Skin epidermis (tissue), 12 donors: ENCODE measurements at regions not wholly inside any gene's neighbourhood (a gene's known extent, or its start where the extent isn't known, plus 50 kb on each side); places are given as distances from the start of the nearest gene placed in this dataset.
A peak's percentile ranks its signal among the peaks of the same experiment; 100 is the strongest.

Experiments used
- H3K27ac ChIP-seq, 21 experiments: fragments of 200-600 bp; sonication (generic) in 11 of 21; one replicate each; pipeline ENCODE4 v1.5.0; 2020; ENCODE audit warnings: mild to moderate bottlenecking in 3 of 21, inconsistent platforms in 2 of 21, moderate library complexity in 2 of 21
- H3K4me3 ChIP-seq, 7 experiments: fragments of 200-600 bp; sonication (generic) in 2 of 7; one replicate each; pipeline ENCODE4 v1.5.0; 2020; ENCODE audit warnings: inconsistent platforms in 2 of 7, mild to moderate bottlenecking in 2 of 7, moderate library complexity in 1 of 7

GRCh38 chr13:110097013-110097412 is 209.9 kb downstream of the COL4A1 start:
- no peak overlapping the region for H3K27ac ChIP-seq
- H3K4me3 ChIP-seq, result no peak overlapping the region

GRCh38 chr13:110092831-110093247 is 214.1 kb downstream of the COL4A1 start:
- H3K4me3 ChIP-seq, result no peak overlapping the region
- peak overlapping the region in 1 of 21 experiments; percentile 84 for H3K27ac ChIP-seq

GRCh38 chr13:110089815-110090214 is 217.1 kb downstream of the COL4A1 start:
- Histone ChIP-seq H3K4me3 (no peak overlapping the region), H3K27ac (no peak overlapping the region)

- Histone ChIP-seq H3K4me3 (no peak overlapping the region), H3K27ac (no peak overlapping the region)
Measured at GRCh38 chr13:110089100-110089499, 217.9 kb downstream of the COL4A1 start.

GRCh38 chr13:110073982-110074381 is 233.0 kb downstream of the COL4A1 start:
- no peak overlapping the region for H3K4me3 ChIP-seq
- no peak overlapping the region for H3K27ac ChIP-seq

- Histone ChIP-seq H3K27ac (no peak overlapping the region), H3K4me3 (no peak overlapping the region)
Measured at GRCh38 chr13:110070511-110071120, 236.3 kb downstream of the COL4A1 start.

GRCh38 chr13:110070046-110070445 is 236.9 kb downstream of the COL4A1 start:
- Histone ChIP-seq H3K4me3 (no peak overlapping the region), H3K27ac (no peak overlapping the region)

- no peak overlapping the region for H3K27ac ChIP-seq
- H3K4me3 ChIP-seq, result no peak overlapping the region
Measured at GRCh38 chr13:110068176-110068473, 238.8 kb downstream of the COL4A1 start.

- H3K27ac ChIP-seq, result no peak overlapping the region
- H3K4me3 ChIP-seq, result no peak overlapping the region
Measured at GRCh38 chr13:110067355-110068175, 239.4 kb downstream of the COL4A1 start.

- Histone ChIP-seq H3K4me3 (no peak overlapping the region), H3K27ac (no peak overlapping the region)
Measured at GRCh38 chr13:110065780-110066179, 241.2 kb downstream of the COL4A1 start.

- Histone ChIP-seq H3K4me3 (no peak overlapping the region), H3K27ac (no peak overlapping the region)
Measured at GRCh38 chr13:110063490-110064421, 243.2 kb downstream of the COL4A1 start.

- Histone ChIP-seq H3K27ac (no peak overlapping the region), H3K4me3 (no peak overlapping the region)
Measured at GRCh38 chr13:110062777-110063442, 244.0 kb downstream of the COL4A1 start.

- H3K4me3 ChIP-seq, result no peak overlapping the region
- no peak overlapping the region for H3K27ac ChIP-seq
Measured at GRCh38 chr13:110062077-110062776, 244.7 kb downstream of the COL4A1 start.

GRCh38 chr13:110061270-110061669 is 245.7 kb downstream of the COL4A1 start:
- Histone ChIP-seq H3K4me3 (no peak overlapping the region), H3K27ac (no peak overlapping the region)

GRCh38 chr13:110057052-110057451 is 249.9 kb downstream of the COL4A1 start:
- Histone ChIP-seq H3K4me3 (no peak overlapping the region), H3K27ac (no peak overlapping the region)

- Histone ChIP-seq H3K27ac (no peak overlapping the region), H3K4me3 (no peak overlapping the region)
Measured at GRCh38 chr13:110056640-110057039, 250.3 kb downstream of the COL4A1 start.

- no peak overlapping the region for H3K27ac ChIP-seq
- H3K4me3 ChIP-seq, result no peak overlapping the region
Measured at GRCh38 chr13:110055089-110055488, 251.9 kb downstream of the COL4A1 start.

- no peak overlapping the region for H3K4me3 ChIP-seq
Measured at GRCh38 chr13:110054041-110054440, 252.9 kb downstream of the COL4A1 start.

GRCh38 chr13:110047496-110047895 is 259.5 kb downstream of the COL4A1 start:
- H3K4me3 ChIP-seq, result no peak overlapping the region
- no peak overlapping the region for H3K27ac ChIP-seq

More at GRCh38 chr13:110054041-110054440, 252.9 kb downstream of the COL4A1 start:
- H3K27ac ChIP-seq, result no peak overlapping the region
